DLD1 (cell line): ENCODE measurements at regions not wholly inside any gene's neighbourhood (a gene's known extent, or its start where the extent isn't known, plus 50 kb on each side); places are given as distances from the start of the nearest gene placed in this dataset.

ENCODE experiments used
- in situ Hi-C: cut with HindIII; loops from 2 replicates; pipeline ENCODE4 v1.10.0; 2017; ENCODE audit warnings: low sequenced_read_pairs

DNA sequence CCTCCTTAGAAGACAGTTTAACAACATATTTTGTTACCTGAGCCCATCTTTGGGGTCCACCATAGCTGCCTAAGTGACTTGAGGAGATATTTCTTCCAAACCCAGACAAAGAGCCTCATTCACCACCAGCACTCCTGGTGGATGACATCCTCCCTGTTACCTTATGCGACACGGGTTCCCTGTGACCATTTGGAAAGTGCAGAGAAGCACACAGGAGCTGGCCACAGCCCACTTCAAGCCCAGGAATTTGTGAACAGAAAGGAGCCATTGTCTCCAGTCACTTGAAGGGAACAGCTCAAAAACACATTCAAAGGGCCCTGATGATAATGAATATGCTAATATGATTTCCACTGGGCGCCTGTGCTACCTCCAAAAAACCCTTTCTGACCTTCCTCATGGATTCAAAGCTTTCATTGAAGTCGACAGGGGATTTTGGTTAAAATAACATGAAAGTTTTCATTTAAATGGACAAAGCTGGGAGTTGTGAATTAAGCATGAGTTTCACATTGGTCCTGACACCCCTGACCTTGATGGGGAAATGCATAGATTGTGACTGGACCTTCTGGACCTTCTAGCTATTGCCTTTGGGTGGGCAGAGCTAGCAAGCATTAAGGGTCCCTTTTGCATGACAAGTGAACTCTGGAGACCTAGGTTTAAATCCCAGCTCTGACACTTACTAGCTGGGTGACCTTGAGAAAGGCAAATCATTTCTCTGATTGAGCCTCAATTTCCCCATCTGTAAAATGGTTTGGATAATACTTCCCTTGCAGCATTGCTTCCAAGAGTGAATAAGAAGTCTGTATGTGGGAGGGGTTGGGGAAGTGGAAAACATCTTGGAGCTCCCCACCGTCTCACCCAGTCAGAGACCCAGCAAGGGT lies 83.3 kb upstream of the SIRPA start:
- in situ Hi-C loops: no loop called here

DNA sequence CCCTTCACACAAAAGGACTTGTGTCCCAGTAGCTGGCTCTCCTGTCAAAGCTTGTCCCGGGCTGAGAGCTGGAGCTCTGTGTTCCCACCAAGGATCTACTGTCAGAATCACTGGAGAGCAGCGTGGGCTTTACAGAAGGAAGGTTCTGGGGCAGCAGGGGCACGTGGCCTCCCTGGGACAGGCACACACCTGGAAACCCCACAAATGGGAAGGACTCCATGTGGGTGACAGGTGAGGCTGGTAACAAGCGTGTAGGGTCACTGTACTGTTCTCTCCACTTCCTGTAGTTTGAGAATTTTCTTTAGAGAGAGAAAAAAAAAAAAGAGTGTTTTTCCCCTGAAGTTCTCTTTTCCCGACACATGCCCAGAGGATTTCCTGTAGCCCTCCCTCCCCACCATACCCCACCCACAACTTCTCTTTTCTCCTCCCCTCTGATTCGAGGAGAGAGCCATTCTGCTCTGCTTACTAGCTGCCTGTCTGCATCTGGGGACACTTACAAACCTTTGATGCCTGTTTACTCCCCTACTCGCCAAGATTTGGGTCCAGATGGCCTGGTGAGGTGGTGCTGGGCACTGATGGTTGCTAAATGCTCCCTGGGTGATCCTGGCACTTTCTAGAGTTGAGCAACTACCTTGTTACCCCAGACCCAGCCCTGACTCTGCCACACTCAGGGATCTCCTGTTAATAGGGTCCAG lies 84.1 kb upstream of the SIRPA start:
- in situ Hi-C loops: no loop called here

DNA sequence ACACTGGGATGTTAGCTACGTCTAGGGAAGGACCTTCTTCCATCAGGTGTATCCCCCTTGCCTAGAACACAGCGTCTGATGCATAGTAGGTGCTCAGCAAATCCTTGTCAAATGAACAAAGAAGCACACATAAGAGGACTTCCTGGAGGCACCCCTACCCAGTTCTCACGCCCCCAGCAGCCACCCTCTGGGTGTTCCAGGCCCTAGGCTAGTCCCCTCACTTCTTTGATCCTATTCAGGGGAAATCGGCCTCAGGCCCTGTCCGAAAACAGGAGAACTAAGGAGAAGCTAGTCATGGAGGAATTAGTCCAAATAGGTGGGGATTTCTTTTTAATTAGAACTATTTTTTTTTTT lies 84.7 kb upstream of the SIRPA start:
- in situ Hi-C loops: no loop called here

DNA sequence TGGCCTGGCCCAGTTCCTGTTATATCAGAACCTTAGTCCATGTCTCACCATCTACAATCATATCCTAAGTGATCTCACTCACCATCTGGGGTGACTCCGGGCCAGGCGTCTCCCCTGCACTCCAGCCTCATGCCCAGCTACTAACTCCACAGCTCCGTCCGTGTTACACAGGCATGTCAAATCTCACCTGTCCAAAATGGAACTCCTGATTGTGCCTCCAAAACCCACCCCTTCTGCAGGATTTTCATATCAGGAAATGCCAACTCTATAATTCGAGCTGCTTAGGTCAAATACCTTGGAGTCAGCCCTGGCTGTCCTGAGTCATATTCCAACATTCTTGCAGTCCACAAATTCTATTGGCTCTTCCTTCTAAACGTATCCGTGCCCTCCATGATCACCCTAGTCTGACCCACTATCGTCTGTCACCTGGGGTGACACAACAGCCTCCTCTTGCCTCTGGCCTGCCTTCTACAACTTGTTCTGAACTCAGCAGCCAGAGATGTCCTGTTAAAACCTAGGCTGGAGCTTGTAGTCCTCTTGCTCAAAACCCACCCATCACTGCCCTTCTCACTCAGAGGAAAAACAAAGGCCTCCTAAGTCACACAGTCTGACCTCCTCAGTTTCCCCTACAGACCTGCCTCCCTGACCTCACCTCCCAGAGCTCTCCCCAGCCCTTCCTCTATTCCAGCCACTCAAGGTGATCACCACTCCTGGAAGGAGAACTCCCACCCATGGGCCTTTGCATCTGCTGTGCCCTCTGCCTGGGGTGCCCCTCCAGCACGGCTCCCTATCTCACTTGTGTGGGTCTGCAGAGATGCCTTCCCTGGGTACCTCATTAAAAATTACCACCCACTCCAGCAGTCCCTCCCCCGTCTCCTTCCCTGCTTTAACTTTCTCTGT lies 85.3 kb upstream of the SIRPA start:
- in situ Hi-C loops: loop anchor here (10.0 kb wide), 1 partner anchor 45 kb away; no protein-coding TSS in a partner anchor

DNA sequence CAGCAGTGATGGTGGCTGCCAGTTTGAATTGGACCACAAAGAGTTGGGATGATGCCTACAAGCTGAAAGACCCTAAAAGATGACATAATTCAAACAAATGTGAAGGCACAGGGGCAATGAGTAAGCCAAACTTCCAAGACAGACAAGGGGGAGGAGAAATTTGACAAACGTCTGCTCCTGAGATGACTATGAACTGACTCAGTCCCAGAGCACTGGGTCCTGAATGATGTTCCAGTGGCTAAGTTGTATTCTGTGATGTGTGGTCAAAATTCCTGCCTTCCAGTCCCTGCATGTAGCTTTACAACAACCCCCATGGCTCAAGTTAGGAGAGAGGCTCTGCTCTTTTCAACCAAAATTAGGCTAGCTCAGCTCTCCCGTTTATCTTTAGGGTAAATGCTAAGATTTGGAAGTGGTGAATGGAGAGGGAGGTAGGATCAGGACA lies 86.1 kb upstream of the SIRPA start:
- in situ Hi-C loops: loop anchor here (10.0 kb wide), 1 partner anchor 46 kb away; no protein-coding TSS in a partner anchor

DNA sequence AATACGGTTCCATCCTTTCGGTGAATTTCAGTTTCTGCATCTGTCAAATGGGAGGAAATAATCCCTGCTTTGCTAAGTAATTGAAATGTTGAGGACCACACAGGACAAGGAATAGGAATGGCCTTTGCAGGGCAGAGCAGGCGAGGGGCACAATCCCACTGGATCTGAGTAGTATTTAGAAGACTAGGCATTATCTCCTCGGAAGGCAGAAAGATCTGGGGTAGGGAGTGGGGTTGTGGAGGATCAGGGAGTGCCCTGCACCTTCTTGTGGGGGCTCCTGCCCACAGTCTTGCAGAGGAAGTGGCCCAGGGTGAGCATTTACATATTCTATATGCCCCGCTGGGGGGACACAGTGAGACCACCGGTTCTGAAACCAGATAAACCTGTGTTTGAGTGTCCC lies 87.1 kb upstream of the SIRPA start:
- in situ Hi-C loops: loop anchor here (10.0 kb wide), 1 partner anchor 47 kb away; no protein-coding TSS in a partner anchor

DNA sequence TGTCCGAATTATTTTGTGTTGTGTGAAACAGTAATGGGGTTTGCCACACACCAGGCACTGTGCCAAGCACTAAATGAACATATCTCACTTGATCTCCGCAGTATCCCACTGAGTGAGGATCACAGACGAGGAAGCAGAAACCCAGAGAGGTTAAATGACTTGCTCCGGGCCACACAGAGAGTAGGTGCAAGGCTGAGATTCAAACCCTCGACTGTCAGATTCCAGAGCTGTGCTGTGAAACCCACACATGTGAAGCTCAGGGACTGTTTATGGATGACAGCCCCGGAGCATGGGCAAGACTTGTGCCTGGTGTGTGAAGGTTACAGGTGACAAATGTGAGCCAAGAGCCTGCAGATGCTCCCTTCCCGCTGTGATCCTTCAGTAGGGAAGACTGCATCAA lies 87.8 kb upstream of the SIRPA start:
- in situ Hi-C loops: loop anchor here (10.0 kb wide), 1 partner anchor 47 kb away; no protein-coding TSS in a partner anchor

DNA sequence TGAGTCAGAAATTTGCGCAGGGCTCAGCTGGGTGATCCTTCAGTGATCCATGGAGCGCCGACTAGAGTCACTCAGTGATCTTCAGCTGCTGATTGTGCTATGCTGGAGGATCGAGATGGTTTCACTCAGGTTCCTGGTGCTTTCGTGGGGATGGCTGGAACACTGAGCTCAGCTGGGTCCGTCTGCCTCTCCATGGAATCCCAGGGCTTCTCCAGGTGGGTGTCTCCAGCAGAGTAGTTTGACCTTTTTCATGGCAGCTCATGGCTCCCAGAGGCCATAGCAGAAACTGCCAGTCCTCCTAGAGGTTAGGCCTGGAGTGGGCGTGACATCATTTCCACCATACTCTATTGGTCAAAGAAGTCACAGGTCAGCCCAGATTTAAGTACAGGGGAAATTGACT lies 88.8 kb upstream of the SIRPA start:
- in situ Hi-C loops: loop anchor here (10.0 kb wide), 1 partner anchor 48 kb away; no protein-coding TSS in a partner anchor

DNA sequence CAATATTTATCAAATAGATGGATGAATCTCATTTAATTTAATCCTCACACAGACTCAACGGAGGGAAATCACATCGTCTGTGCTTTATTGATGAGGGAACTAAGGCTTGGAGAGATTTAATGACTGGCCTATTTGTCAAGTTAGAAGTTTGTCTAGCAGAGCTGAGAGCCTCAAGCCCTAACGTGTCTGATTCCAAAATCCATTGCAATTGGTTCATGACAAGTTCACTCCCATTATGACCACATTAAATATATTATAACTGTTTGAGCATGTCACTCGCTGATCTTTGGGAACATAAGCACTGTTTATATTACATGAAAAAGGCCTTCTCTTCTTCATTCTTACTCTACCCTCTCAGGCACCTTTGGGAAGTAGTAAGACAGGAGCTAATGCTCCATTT lies 89.4 kb upstream of the SIRPA start:
- in situ Hi-C loops: loop anchor here (10.0 kb wide), 1 partner anchor 49 kb away; no protein-coding TSS in a partner anchor

DNA sequence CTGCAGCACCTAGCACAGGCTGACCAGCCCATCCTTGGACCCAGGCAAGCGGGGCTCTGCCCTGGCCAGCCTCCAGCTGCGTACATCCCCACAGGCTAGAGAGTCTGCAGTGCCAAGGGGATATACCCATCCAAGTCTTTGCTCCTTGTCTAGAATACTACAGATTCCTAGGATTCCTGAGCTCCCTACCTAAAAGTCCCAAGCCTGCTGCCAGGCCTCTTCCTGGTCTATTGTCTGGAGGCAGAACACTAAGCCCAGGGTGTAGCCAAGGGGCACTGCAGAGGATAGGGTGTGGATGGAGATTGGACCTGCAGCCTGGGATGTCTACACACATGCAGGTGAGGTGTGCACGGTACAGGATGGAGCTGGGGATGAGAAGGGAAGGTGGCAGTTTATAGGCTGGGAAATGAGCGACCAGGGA lies 90.0 kb upstream of the SIRPA start:
- in situ Hi-C loops: loop anchor here (10.0 kb wide), 1 partner anchor 50 kb away; no protein-coding TSS in a partner anchor

DNA sequence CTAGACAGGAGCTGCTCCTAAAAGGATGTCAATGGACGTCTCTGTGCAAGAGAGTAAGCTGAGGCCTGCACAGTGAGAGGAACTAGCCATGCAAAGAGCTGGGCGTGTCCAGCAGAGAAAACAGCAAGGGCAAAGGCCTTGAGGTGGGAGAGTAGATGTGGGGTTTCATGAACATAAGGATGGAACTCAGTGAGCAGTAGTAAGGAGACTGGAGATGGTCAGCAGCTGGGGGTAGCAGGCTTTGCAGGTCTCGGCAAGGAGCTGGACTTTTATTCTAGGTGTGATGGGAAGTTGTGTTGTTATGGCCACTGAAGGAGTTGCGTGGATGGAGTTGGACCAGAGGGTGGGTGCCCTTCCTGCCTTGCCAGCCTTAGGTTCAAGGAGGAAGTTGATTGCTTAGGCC lies 90.7 kb upstream of the SIRPA start:
- in situ Hi-C loops: loop anchor here (10.0 kb wide), 1 partner anchor 50 kb away; no protein-coding TSS in a partner anchor

DNA sequence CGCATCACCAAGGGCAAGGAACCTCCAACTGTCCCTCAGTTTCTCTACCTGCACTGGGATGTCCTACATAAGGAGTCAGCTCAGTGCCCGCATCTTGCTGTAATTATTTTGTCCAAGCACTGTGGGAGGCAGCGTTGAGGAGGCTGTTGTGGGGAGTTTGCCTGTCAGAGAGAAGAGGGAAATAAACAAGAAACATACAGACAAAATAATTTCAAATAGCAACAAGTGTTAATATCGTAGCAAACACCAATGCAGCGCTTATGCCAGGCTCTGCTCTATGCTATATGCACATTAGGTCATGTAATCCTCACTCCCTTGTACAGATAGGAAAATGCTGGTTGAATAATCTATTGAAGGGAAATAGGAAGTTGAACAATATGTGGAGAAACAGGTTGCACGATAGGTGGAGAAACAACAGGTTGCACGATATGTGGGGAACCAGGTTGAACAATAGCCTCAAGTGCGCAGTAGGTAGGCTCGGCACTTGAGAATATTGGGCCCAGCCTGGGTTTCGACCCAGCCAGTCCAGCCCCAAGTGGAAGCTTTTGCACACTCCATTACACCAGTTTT lies 91.2 kb upstream of the SIRPA start:
- in situ Hi-C loops: loop anchor here (10.0 kb wide), 1 partner anchor 51 kb away; no protein-coding TSS in a partner anchor

DNA sequence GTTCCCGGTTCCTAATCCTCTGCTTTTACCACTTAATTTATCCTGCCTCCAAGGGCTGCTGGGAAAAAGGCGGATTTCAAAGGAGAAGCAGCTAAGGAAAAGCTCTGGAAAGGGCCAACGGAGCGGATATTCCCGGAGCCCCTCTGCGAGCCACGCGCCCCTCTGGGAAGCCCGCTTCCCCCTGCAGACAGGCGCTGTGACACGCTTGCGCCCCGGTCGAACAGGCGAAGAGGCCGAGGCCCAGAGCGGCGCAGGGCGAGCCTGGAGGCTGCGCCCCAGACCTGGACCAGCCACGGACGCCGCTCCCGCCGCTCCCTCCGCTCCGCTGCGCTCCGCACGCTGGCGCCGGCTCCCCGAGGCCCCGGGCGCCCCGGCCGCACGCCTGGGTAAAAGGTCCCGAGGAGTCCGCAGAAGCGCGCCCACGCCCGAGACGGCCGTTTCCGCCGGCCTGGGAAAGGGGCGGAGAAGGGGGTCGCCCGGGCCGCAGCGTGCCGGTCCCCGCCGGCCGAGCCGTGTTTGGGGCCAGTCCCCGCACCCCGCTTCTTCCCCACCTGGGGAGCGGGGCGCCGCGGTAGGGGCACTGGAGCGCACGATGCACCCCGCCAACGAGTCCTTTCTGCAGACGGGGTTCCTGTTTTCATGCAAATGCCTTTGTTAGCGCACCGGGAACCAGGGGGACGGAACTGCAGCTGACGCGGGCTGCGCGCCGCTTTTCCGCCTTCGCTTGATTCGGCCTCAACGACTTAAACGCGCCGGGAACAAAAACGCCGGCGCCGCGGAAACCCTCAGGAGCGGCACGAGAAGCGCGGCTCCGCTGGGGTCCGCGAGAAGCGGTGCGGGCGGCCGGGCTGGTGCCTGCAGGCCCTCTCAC lies 91.9 kb upstream of the SIRPA start:
- in situ Hi-C loops: loop anchor here (10.0 kb wide), 1 partner anchor 52 kb away; no protein-coding TSS in a partner anchor

DNA sequence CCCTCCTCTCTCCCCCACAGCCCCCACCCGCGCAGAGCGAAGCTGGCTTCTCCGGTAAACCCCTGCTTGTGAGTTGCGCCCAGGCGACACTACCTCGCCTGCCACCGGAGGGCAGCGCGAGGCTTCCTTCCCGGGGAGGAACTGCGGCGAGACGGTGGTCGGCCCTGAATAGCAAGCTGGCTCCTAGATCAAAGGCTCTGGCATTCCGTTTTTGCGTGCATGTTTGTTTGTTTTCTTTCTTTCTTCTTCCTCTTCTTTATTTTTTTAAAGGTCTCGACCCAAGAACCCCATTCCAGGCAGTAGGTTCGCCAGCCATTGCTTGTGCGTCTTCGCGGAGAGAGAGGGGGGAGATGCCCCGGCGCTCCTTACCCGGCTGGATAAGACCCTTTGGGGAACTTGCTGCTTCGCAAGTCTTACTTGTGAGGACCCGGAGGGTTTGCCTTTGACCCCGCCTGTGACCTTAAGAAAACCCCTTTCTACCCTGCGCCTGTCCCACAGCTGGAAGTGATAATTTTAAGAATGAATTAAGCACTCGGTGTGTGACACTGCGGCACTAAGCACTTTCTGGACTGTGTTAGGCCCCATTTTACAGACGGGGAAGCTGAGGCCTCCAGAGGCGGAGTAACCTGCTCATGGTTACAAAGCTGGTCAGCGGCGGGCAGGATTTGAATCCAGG lies 92.7 kb upstream of the SIRPA start:
- in situ Hi-C loops: loop anchor here (10.0 kb wide), 1 partner anchor 52 kb away; no protein-coding TSS in a partner anchor

DNA sequence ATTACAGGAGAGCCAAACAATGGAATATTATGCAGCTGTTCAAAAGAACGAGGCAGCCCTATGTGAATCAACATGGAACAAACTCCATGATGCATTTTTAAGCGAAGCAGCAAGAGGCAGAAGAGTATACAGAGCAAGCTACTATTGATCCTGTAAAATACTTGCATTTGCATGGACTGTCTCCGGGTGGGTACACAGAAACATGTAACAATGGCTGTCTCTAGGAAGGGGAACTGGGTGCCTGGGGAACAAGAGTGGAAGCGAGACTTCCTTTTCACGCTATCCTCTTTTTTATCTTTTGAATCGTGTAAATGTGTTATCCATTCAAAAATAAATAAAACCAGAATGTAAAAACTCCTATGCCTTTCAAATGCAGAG lies 93.3 kb upstream of the SIRPA start:
- in situ Hi-C loops: loop anchor here (10.0 kb wide), 1 partner anchor 53 kb away; no protein-coding TSS in a partner anchor

DNA sequence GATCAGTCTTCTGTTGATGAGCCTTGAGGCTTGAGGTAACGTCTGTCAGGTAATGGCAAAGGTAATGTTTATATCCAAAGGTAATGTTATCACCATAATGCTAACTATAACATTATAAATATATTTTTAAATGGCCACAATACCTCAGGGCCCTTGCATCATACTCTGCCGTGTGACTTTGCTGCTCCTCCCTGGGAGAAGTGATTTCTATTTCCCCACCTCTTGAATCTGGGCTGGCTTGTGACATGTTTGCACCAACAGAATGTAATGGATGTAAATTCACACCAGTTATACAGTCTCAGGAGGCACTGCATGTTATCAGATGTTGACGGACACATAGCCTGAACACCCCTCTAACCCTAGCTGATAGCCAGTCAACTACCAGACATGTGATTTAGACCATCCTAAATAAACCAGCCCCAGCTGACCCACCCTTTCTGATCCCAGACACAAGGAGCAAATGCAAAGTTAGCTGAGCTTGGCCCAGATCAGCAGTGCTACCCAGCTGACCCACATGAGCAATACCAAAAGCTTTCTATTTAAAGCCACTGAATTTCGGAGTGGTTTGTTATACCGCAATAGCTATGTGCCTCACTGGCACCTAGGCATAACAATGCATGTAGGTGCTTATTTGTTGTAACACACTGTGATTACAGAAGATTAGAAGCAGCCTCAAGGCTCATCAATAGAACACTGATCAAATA lies 93.8 kb upstream of the SIRPA start:
- in situ Hi-C loops: loop anchor here (10.0 kb wide), 1 partner anchor 53 kb away; no protein-coding TSS in a partner anchor

DNA sequence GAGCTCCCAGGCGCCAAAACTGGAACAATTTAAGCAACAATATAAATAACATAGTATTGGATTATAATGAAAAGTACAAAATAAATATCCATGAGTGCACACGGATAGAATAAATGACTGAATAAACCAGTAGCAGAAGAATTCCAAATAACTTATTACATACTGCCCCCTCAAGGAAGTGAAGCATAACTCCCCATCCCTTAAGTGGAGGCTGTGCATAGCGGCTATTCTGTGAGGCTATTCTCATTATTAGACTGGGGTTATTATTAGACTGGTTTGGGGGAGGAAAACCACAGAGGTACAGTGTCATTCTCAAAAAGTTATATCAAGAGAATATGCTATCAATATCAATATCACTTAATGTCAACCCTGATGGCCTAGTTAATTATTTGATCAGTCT lies 94.4 kb upstream of the SIRPA start:
- in situ Hi-C loops: loop anchor here (10.0 kb wide), 1 partner anchor 54 kb away; no protein-coding TSS in a partner anchor

DNA sequence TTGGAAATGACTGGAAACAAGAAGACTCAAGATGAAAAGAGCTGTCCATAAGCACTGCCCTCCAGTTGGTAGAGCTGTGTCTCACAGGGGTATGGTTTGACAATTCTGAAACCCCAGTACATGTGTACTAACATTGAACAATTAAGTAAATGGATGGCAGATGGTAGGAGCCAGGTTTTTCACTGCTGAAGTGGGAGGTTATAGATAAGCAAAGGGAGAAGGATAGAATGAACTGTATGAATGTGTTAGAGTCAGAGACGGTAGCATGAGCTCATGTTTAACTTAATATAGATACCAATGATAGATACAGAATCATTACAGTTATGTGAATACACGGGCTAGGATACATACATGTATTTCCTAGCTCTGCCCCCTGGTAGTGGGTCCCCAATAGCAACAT lies 95.0 kb upstream of the SIRPA start:
- in situ Hi-C loops: loop anchor here (10.0 kb wide), 1 partner anchor 55 kb away; no protein-coding TSS in a partner anchor
